ENCODE measurements at regions not wholly inside any gene's neighbourhood (a gene's known extent, or its start where the extent isn't known, plus 50 kb on each side); places are given as distances from the start of the nearest gene placed in this dataset.
A peak's percentile ranks its signal among the peaks of the same experiment; 100 is the strongest.

- peaks cover 0 to 5% (median 0%) of the 10 kb centered on the region in 4 donors for H3K4me1 ChIP-seq
- H3K27me3 ChIP-seq: no peaks in the 10 kb centered on the region
- no peaks in the 10 kb centered on the region for H3K36me3 ChIP-seq
- no peak for ATAC-seq
- 63% methylated on average over 2 of the region's 9 CpGs for WGBS (ENCODE audit: insufficient coverage, low coverage, low lambda C conversion rate, missing lambda C conversion rate)
- DNase-seq: no peak
- H3K27ac ChIP-seq: no peak overlapping the region
- H3K9me3 ChIP-seq: no peaks in the 10 kb centered on the region
- intact Hi-C loops (cut with DNase I): no loop called here
- TF ChIP-seq CTCF (IDR thresholded peaks at IDR 0.05): no peak
- no peak for TF ChIP-seq POLR2A (IDR thresholded peaks at IDR 0.05)
- H3K4me3 ChIP-seq: no peak overlapping the region
Measured at GRCh38 chr11:71060391-71060791, 192.0 kb downstream of the SHANK2 start.

- 100% methylated on average over 1 of the region's 12 CpGs for WGBS (ENCODE audit: insufficient coverage, low coverage, low lambda C conversion rate, missing lambda C conversion rate)
- TF ChIP-seq POLR2A (IDR thresholded peaks at IDR 0.05) (no peak), CTCF (IDR thresholded peaks at IDR 0.05) (no peak)
- no peak overlapping the region for H3K4me3 ChIP-seq
- H3K27ac ChIP-seq: no peak overlapping the region
- H3K9me3 ChIP-seq: no peaks in the 10 kb centered on the region
- ATAC-seq: no peak
- intact Hi-C loops (cut with DNase I): no loop called here
- no peaks in the 10 kb centered on the region for H3K27me3 ChIP-seq
- peaks cover 0 to 5% (median 0%) of the 10 kb centered on the region in 4 donors for H3K4me1 ChIP-seq
- no peak for DNase-seq
- H3K36me3 ChIP-seq: no peaks in the 10 kb centered on the region
Measured at GRCh38 chr11:71059662-71060061, 192.7 kb downstream of the SHANK2 start.

- WGBS (ENCODE audit: insufficient coverage, low coverage, low lambda C conversion rate, missing lambda C conversion rate): 98% methylated on average over 5 of the region's 6 CpGs
- TF ChIP-seq CTCF (IDR thresholded peaks at IDR 0.05) (no peak), POLR2A (IDR thresholded peaks at IDR 0.05) (no peak)
- H3K36me3 ChIP-seq: no peaks in the 10 kb centered on the region
- H3K9me3 ChIP-seq: no peaks in the 10 kb centered on the region
- H3K27me3 ChIP-seq: no peaks in the 10 kb centered on the region
- no peak overlapping the region for H3K27ac ChIP-seq
- no peaks in the 10 kb centered on the region for H3K4me1 ChIP-seq
- intact Hi-C loops (cut with DNase I): no loop called here
- ATAC-seq (peak in 1 of 4 donors; percentile 11), DNase-seq (no peak)
- H3K4me3 ChIP-seq: no peak overlapping the region
Measured at GRCh38 chr11:71055925-71056324, 196.5 kb downstream of the SHANK2 start.
